SK-N-MC (cell line): ENCODE measurements at regions not wholly inside any gene's neighbourhood (a gene's known extent, or its start where the extent isn't known, plus 50 kb on each side); places are given as distances from the start of the nearest gene placed in this dataset.

Experiments used
- EZH2 ChIP-seq: fragments of 200-600 bp; sonication (generic); IDR thresholded peaks from one replicate; pipeline ENCODE4 v1.6.1; 2017; ENCODE audit warnings: antibody characterized with exemption
- FOXP2 ChIP-seq: optimal IDR thresholded peaks from 2 replicates; pipeline ENCODE3; 2011; ENCODE audit warnings: mild to moderate bottlenecking, moderate library complexity; ENCODE audit not compliant: insufficient read depth; ENCODE audit errors: extremely low read length, control extremely low read depth
- POLR2AphosphoS5 ChIP-seq: IDR thresholded peaks from 2 replicates; pipeline ENCODE4 v1.6.1; 2012; ENCODE audit warnings: mild to moderate bottlenecking, low read depth, low read length, borderline replicate concordance

DNA sequence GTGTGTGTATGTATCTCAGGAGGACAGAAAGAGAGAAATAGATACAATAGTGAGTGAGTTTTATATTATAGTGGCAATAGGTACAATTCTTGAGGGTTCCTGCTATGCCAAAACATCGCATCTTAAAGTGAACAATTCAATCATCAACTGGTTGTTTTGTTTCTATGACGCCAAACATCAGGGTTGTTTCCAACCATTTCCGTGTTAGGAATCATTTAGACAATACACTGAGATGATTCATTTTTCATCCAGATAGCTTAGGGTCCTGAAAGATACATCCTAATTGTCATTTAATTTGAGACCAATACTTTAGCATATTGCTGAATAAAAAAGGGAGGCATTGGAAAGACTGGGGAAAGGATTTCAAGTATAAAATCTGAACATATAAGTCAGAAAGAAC lies 472.2 kb downstream of the MCTP2 start:
- TF ChIP-seq POLR2AphosphoS5: no peak
- TF ChIP-seq FOXP2: no peak
- TF ChIP-seq EZH2: no peak
